Activated naive CD8-positive, alpha-beta T cell treated with anti-CD3 and anti-CD28 coated beads for 36 hours (primary cell): ENCODE measurements at regions not wholly inside any gene's neighbourhood (a gene's known extent, or its start where the extent isn't known, plus 50 kb on each side); places are given as distances from the start of the nearest gene placed in this dataset.
"Not testable (repeated sequence)": the region's sequence is repeated elsewhere in the genome, so short reads cannot be mapped to it uniquely, and the experiment has no call there.

Experiments
- DNase-seq: peaks from one replicate; pipeline ENCODE4 v3.0.0; 2021
- H3K27ac Mint-ChIP-seq: one replicate; pipeline ENCODE4 v1.8.0; 2022; ENCODE audit warnings: mild to moderate bottlenecking, moderate library complexity, mixed read lengths
- H3K27me3 Mint-ChIP-seq: one replicate; pipeline ENCODE4 v1.8.0; 2022; ENCODE audit warnings: mild to moderate bottlenecking, mixed read lengths
- H3K36me3 Mint-ChIP-seq: one replicate; pipeline ENCODE4 v1.8.0; 2021; ENCODE audit warnings: mild to moderate bottlenecking, mixed read lengths
- H3K4me1 Mint-ChIP-seq: one replicate; pipeline ENCODE4 v1.8.0; 2021; ENCODE audit warnings: mixed read lengths
- H3K4me3 Mint-ChIP-seq: one replicate; pipeline ENCODE4 v1.8.0; 2022; ENCODE audit warnings: mild to moderate bottlenecking, moderate library complexity, mixed read lengths
- H3K9me3 Mint-ChIP-seq: one replicate; pipeline ENCODE4 v1.8.0; 2022; ENCODE audit warnings: mixed read lengths

GRCh38 chr11:42727879-42728278 lies 583.9 kb upstream of the API5 start:
- Mint-ChIP-seq H3K4me1 (no peaks in the 10 kb centered on the region), H3K4me3 (no peak overlapping the region), H3K9me3 (no peaks in the 10 kb centered on the region), H3K27ac (no peak overlapping the region), H3K27me3 (no peaks in the 10 kb centered on the region), H3K36me3 (no peaks in the 10 kb centered on the region)
- no peak for DNase-seq

GRCh38 chr11:42762348-42762747 lies 549.4 kb upstream of the API5 start:
- no peaks in the 10 kb centered on the region for H3K4me1 Mint-ChIP-seq
- no peak for DNase-seq
- no peak overlapping the region for H3K27ac Mint-ChIP-seq
- H3K36me3 Mint-ChIP-seq = no peaks in the 10 kb centered on the region
- H3K27me3 Mint-ChIP-seq = no peaks in the 10 kb centered on the region
- H3K9me3 Mint-ChIP-seq = peaks cover 1% of the 10 kb centered on the region
- no peak overlapping the region for H3K4me3 Mint-ChIP-seq

- DNase-seq = no peak
- Mint-ChIP-seq H3K27me3 (no peaks in the 10 kb centered on the region), H3K27ac (no peak overlapping the region), H3K9me3 (no peaks in the 10 kb centered on the region), H3K36me3 (no peaks in the 10 kb centered on the region), H3K4me3 (no peak overlapping the region), H3K4me1 (no peaks in the 10 kb centered on the region)
Measured at GRCh38 chr11:42764936-42765335, 546.9 kb upstream of the API5 start.

- Mint-ChIP-seq H3K4me3 (no peak overlapping the region), H3K27ac (no peak overlapping the region), H3K9me3 (peaks cover 4% of the 10 kb centered on the region), H3K36me3 (no peaks in the 10 kb centered on the region), H3K4me1 (no peaks in the 10 kb centered on the region), H3K27me3 (no peaks in the 10 kb centered on the region)
- DNase-seq = no peak
Measured at GRCh38 chr11:42768576-42768975, 543.2 kb upstream of the API5 start.

- no peaks in the 10 kb centered on the region for H3K27me3 Mint-ChIP-seq
- no peak overlapping the region for H3K4me3 Mint-ChIP-seq
- no peaks in the 10 kb centered on the region for H3K36me3 Mint-ChIP-seq
- peaks cover 4% of the 10 kb centered on the region for H3K9me3 Mint-ChIP-seq
- no peak for DNase-seq
- no peaks in the 10 kb centered on the region for H3K4me1 Mint-ChIP-seq
- H3K27ac Mint-ChIP-seq = no peak overlapping the region
Measured at GRCh38 chr11:42770444-42771065, 541.2 kb upstream of the API5 start.

GRCh38 chr11:42772886-42773285 lies 538.9 kb upstream of the API5 start:
- Mint-ChIP-seq H3K4me3 (no peak overlapping the region), H3K27ac (no peak overlapping the region), H3K9me3 (peaks cover 4% of the 10 kb centered on the region), H3K36me3 (no peaks in the 10 kb centered on the region), H3K27me3 (no peaks in the 10 kb centered on the region), H3K4me1 (no peaks in the 10 kb centered on the region)
- DNase-seq = no peak

- no peak for DNase-seq
- no peaks in the 10 kb centered on the region for H3K27me3 Mint-ChIP-seq
- H3K4me1 Mint-ChIP-seq = no peaks in the 10 kb centered on the region
- no peak overlapping the region for H3K27ac Mint-ChIP-seq
- no peaks in the 10 kb centered on the region for H3K36me3 Mint-ChIP-seq
- no peak overlapping the region for H3K4me3 Mint-ChIP-seq
- peaks cover 4% of the 10 kb centered on the region for H3K9me3 Mint-ChIP-seq
Measured at GRCh38 chr11:42773729-42774128, 538.1 kb upstream of the API5 start.

- peaks cover 4% of the 10 kb centered on the region for H3K9me3 Mint-ChIP-seq
- no peaks in the 10 kb centered on the region for H3K4me1 Mint-ChIP-seq
- no peaks in the 10 kb centered on the region for H3K27me3 Mint-ChIP-seq
Measured at GRCh38 chr11:42774567-42774966, 537.2 kb upstream of the API5 start.

GRCh38 chr11:42777776-42778175 lies 534.0 kb upstream of the API5 start:
- no peaks in the 10 kb centered on the region for H3K27me3 Mint-ChIP-seq

More at GRCh38 chr11:42774567-42774966, 537.2 kb upstream of the API5 start:
- no peaks in the 10 kb centered on the region for H3K36me3 Mint-ChIP-seq
- no peak overlapping the region for H3K4me3 Mint-ChIP-seq
- no peak overlapping the region for H3K27ac Mint-ChIP-seq
- no peak for DNase-seq

GRCh38 chr11:42778193-42778592 lies 533.6 kb upstream of the API5 start:
- H3K4me3 Mint-ChIP-seq = no peak overlapping the region
- no peak overlapping the region for H3K27ac Mint-ChIP-seq
- H3K36me3 Mint-ChIP-seq = no peaks in the 10 kb centered on the region

More at GRCh38 chr11:42777776-42778175, 534.0 kb upstream of the API5 start:
- H3K4me3 Mint-ChIP-seq = no peak overlapping the region
- no peaks in the 10 kb centered on the region for H3K36me3 Mint-ChIP-seq
- peaks cover 4% of the 10 kb centered on the region for H3K9me3 Mint-ChIP-seq
- no peak overlapping the region for H3K27ac Mint-ChIP-seq
- no peaks in the 10 kb centered on the region for H3K4me1 Mint-ChIP-seq
- no peak for DNase-seq

GRCh38 chr11:42779555-42779954 lies 532.2 kb upstream of the API5 start:
- no peak overlapping the region for H3K27ac Mint-ChIP-seq
- H3K4me1 Mint-ChIP-seq = no peaks in the 10 kb centered on the region
- H3K36me3 Mint-ChIP-seq = no peaks in the 10 kb centered on the region
- no peak overlapping the region for H3K4me3 Mint-ChIP-seq
- no peaks in the 10 kb centered on the region for H3K9me3 Mint-ChIP-seq
- DNase-seq = no peak
- H3K27me3 Mint-ChIP-seq = no peaks in the 10 kb centered on the region

More at GRCh38 chr11:42778193-42778592, 533.6 kb upstream of the API5 start:
- DNase-seq = no peak
- no peaks in the 10 kb centered on the region for H3K4me1 Mint-ChIP-seq
- H3K9me3 Mint-ChIP-seq = peaks cover 2% of the 10 kb centered on the region
- no peaks in the 10 kb centered on the region for H3K27me3 Mint-ChIP-seq

- H3K36me3 Mint-ChIP-seq = no peaks in the 10 kb centered on the region
- no peak overlapping the region for H3K4me3 Mint-ChIP-seq
- DNase-seq = no peak
- no peak overlapping the region for H3K27ac Mint-ChIP-seq
- no peaks in the 10 kb centered on the region for H3K27me3 Mint-ChIP-seq
- H3K9me3 Mint-ChIP-seq = no peaks in the 10 kb centered on the region
- H3K4me1 Mint-ChIP-seq = no peaks in the 10 kb centered on the region
Measured at GRCh38 chr11:42786981-42787380, 524.8 kb upstream of the API5 start.

GRCh38 chr11:42795483-42795882 lies 516.3 kb upstream of the API5 start:
- not testable (repeated sequence) for H3K9me3 Mint-ChIP-seq, H3K27me3 Mint-ChIP-seq

GRCh38 chr11:42800041-42800440 lies 511.8 kb upstream of the API5 start:
- Mint-ChIP-seq H3K36me3 (no peaks in the 10 kb centered on the region), H3K4me3 (no peak overlapping the region), H3K4me1 (no peaks in the 10 kb centered on the region), H3K9me3 (peaks cover 4% of the 10 kb centered on the region), H3K27ac (no peak overlapping the region), H3K27me3 (no peaks in the 10 kb centered on the region)
- DNase-seq = no peak

More at GRCh38 chr11:42795483-42795882, 516.3 kb upstream of the API5 start:
- not testable (repeated sequence) for H3K36me3 Mint-ChIP-seq, H3K27ac Mint-ChIP-seq, H3K4me1 Mint-ChIP-seq, DNase-seq, H3K4me3 Mint-ChIP-seq

- DNase-seq = no peak
- Mint-ChIP-seq H3K4me1 (no peaks in the 10 kb centered on the region), H3K27ac (no peak overlapping the region), H3K4me3 (no peak overlapping the region), H3K36me3 (no peaks in the 10 kb centered on the region), H3K27me3 (no peaks in the 10 kb centered on the region), H3K9me3 (peaks cover 6% of the 10 kb centered on the region)
Measured at GRCh38 chr11:42802201-42802899, 509.4 kb upstream of the API5 start.

- no peaks in the 10 kb centered on the region for H3K27me3 Mint-ChIP-seq
- no peaks in the 10 kb centered on the region for H3K4me1 Mint-ChIP-seq
Measured at GRCh38 chr11:42806191-42806590, 505.6 kb upstream of the API5 start.

More at GRCh38 chr11:42806191-42806590, 505.6 kb upstream of the API5 start:
- Mint-ChIP-seq H3K4me3 (no peak overlapping the region), H3K36me3 (no peaks in the 10 kb centered on the region), H3K27ac (no peak overlapping the region), H3K9me3 (peaks cover 3% of the 10 kb centered on the region)
- DNase-seq = no peak
